ENCODE measurements at regions not wholly inside any gene's neighbourhood (a gene's known extent, or its start where the extent isn't known, plus 50 kb on each side); places are given as distances from the start of the nearest gene placed in this dataset.
"Not testable (repeated sequence)": the region's sequence is repeated elsewhere in the genome, so short reads cannot be mapped to it uniquely, and the experiment has no call there.

- Histone ChIP-seq H3K4me1 (ENCODE audit: insufficient read depth, poor library complexity, severe bottlenecking) (no peaks in the 10 kb centered on the region), H3K36me3 (ENCODE audit: low read depth) (no peaks in the 10 kb centered on the region), H3K27ac (ENCODE audit: poor library complexity, severe bottlenecking) (no peak overlapping the region), H3K9me3 (ENCODE audit: severe bottlenecking) (no peaks in the 10 kb centered on the region), H3K4me3 (ENCODE audit: severe bottlenecking) (no peak overlapping the region), H3K27me3 (ENCODE audit: insufficient read depth, poor library complexity, severe bottlenecking) (no peaks in the 10 kb centered on the region)
- no peak for DNase-seq (ENCODE audit: low spot score)
- TF ChIP-seq, protein P1, sequence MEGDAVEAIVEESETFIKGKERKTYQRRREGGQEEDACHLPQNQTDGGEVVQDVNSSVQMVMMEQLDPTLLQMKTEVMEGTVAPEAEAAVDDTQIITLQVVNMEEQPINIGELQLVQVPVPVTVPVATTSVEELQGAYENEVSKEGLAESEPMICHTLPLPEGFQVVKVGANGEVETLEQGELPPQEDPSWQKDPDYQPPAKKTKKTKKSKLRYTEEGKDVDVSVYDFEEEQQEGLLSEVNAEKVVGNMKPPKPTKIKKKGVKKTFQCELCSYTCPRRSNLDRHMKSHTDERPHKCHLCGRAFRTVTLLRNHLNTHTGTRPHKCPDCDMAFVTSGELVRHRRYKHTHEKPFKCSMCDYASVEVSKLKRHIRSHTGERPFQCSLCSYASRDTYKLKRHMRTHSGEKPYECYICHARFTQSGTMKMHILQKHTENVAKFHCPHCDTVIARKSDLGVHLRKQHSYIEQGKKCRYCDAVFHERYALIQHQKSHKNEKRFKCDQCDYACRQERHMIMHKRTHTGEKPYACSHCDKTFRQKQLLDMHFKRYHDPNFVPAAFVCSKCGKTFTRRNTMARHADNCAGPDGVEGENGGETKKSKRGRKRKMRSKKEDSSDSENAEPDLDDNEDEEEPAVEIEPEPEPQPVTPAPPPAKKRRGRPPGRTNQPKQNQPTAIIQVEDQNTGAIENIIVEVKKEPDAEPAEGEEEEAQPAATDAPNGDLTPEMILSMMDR (IDR thresholded peaks at IDR 0.05; ENCODE audit: poor library complexity, severe bottlenecking), result no peak
- ATAC-seq (ENCODE audit: low read depth), result no peak
Measured at GRCh38 chr9:107569174-107569573, 79.6 kb upstream of the KLF4 start.

DNA sequence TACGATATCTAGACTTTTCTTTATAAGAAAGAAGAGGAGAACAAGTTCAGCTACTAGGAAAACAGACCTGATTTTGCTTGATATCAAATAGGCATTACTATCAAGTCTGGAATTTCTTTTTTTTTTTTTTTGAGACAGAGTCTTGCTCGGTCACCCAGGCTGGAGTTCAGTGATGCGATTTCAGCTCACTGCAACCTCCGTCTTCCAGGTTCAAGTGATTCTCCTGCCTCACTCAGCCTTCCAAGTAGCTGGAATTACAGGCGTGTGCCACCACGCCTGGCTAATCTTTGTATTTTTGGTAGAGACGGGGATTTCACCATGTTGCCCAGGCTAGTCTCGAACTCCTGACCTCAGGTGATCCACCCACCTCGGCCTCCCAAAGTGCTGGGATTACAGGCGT lies 78.8 kb upstream of the KLF4 start:
- DNase-seq (ENCODE audit: low spot score); ATAC-seq (ENCODE audit: low read depth); H3K27ac ChIP-seq (ENCODE audit: poor library complexity, severe bottlenecking); H3K9me3 ChIP-seq (ENCODE audit: severe bottlenecking); H3K36me3 ChIP-seq (ENCODE audit: low read depth); H3K4me3 ChIP-seq (ENCODE audit: severe bottlenecking); H3K4me1 ChIP-seq (ENCODE audit: insufficient read depth, poor library complexity, severe bottlenecking); H3K27me3 ChIP-seq (ENCODE audit: insufficient read depth, poor library complexity, severe bottlenecking): not testable (repeated sequence)

DNA sequence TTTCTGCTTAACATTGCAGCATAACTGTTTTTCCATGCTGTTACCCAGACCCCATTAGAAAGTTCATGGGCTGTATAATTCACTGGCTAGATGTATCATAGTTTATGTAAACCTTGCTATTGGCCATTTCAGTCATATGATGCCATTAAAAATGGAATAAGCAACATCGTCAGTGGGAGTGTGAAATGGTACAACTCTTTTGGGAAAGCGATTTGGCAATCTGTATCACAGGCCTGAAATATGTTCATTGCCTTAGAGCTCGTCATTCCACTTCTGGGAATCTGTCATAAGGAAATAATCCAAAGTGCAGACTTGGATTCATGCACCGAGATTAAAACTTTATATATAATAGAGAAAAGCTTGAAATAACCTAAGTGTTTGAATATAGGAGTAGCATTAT lies 77.9 kb upstream of the KLF4 start:
- DNase-seq (ENCODE audit: low spot score), result no peak
- no peak overlapping the region for H3K4me3 ChIP-seq (ENCODE audit: severe bottlenecking)
- H3K27ac ChIP-seq (ENCODE audit: poor library complexity, severe bottlenecking), result no peak overlapping the region
- no peaks in the 10 kb centered on the region for H3K36me3 ChIP-seq (ENCODE audit: low read depth)
- H3K9me3 ChIP-seq (ENCODE audit: severe bottlenecking), result no peaks in the 10 kb centered on the region
- TF ChIP-seq, protein P1 (IDR thresholded peaks at IDR 0.05; ENCODE audit: poor library complexity, severe bottlenecking), result no peak
- no peak for ATAC-seq (ENCODE audit: low read depth)
- H3K27me3 ChIP-seq (ENCODE audit: insufficient read depth, poor library complexity, severe bottlenecking), result no peaks in the 10 kb centered on the region
- H3K4me1 ChIP-seq (ENCODE audit: insufficient read depth, poor library complexity, severe bottlenecking), result no peaks in the 10 kb centered on the region

DNA sequence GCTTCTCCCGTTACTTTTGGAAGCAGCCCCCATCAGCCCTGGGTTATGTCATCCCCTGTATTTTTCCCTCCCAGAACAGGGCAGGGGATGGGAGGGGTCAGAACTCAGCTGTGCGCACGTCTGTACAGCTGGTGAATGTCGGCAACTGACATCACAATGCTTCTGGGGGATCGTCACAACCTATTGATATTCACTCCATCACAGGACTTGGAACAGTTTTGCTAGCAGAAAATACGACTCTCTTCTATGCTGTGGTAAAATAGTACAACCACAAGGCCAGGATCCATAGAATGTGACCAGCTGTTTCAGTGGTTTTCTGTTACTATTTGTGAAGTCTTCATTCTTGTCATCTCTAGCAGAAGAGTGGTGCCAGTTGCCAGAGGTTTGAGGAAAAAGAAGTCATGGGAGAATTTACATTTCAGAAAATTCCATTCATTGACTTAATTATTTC lies 77.1 kb upstream of the KLF4 start:
- DNase-seq (ENCODE audit: low spot score) (no peak), ATAC-seq (ENCODE audit: low read depth) (no peak)
- no peaks in the 10 kb centered on the region for H3K9me3 ChIP-seq (ENCODE audit: severe bottlenecking)
- H3K36me3 ChIP-seq (ENCODE audit: low read depth), result no peaks in the 10 kb centered on the region
- H3K27me3 ChIP-seq (ENCODE audit: insufficient read depth, poor library complexity, severe bottlenecking), result no peaks in the 10 kb centered on the region
- H3K4me3 ChIP-seq (ENCODE audit: severe bottlenecking), result no peak overlapping the region
- no peaks in the 10 kb centered on the region for H3K4me1 ChIP-seq (ENCODE audit: insufficient read depth, poor library complexity, severe bottlenecking)
- TF ChIP-seq, protein P1 (IDR thresholded peaks at IDR 0.05; ENCODE audit: poor library complexity, severe bottlenecking), result no peak
- no peak overlapping the region for H3K27ac ChIP-seq (ENCODE audit: poor library complexity, severe bottlenecking)

DNA sequence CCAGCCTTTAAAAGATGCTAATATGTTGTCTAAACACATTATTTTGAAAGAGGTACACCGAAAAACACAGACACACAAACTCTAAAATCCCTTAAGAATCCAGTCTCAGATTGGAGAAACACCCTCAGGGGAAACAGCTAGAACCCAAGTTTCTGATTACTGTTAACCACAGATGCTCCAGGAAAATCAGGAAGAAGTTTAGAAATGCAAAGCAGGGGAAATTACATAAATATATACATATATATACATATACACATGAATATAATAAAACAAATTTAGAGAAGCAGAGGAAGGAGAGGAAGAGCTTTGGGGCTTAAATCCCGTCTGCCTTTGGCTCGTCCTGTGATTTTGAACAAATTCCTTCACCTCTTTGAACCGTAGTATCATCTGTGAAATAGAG lies 73.2 kb upstream of the KLF4 start:
- TF ChIP-seq, protein P1 (IDR thresholded peaks at IDR 0.05; ENCODE audit: poor library complexity, severe bottlenecking), result no peak
- Histone ChIP-seq H3K4me1 (ENCODE audit: insufficient read depth, poor library complexity, severe bottlenecking) (peaks cover 3% of the 10 kb centered on the region), H3K36me3 (ENCODE audit: low read depth) (no peaks in the 10 kb centered on the region), H3K27me3 (ENCODE audit: insufficient read depth, poor library complexity, severe bottlenecking) (no peaks in the 10 kb centered on the region), H3K9me3 (ENCODE audit: severe bottlenecking) (no peaks in the 10 kb centered on the region), H3K27ac (ENCODE audit: poor library complexity, severe bottlenecking) (no peak overlapping the region), H3K4me3 (ENCODE audit: severe bottlenecking) (no peak overlapping the region)
- no peak for DNase-seq (ENCODE audit: low spot score)
- ATAC-seq (ENCODE audit: low read depth), result no peak

All from RWPE2 (cell line).